DMS53 (cell line): ENCODE measurements at regions not wholly inside any gene's neighbourhood (a gene's known extent, or its start where the extent isn't known, plus 50 kb on each side); places are given as distances from the start of the nearest gene placed in this dataset.
"Not testable (repeated sequence)": the region's sequence is repeated elsewhere in the genome, so short reads cannot be mapped to it uniquely, and the experiment has no call there.

Experiments used
- DNase-seq: peaks from one replicate; lab custom pipeline; 2025; lab: John Stamatoyannopoulos, UW

GRCh38 chr21:16116798-16117197 is 387.0 kb downstream of the USP25 start:
- no peak for DNase-seq

DNA sequence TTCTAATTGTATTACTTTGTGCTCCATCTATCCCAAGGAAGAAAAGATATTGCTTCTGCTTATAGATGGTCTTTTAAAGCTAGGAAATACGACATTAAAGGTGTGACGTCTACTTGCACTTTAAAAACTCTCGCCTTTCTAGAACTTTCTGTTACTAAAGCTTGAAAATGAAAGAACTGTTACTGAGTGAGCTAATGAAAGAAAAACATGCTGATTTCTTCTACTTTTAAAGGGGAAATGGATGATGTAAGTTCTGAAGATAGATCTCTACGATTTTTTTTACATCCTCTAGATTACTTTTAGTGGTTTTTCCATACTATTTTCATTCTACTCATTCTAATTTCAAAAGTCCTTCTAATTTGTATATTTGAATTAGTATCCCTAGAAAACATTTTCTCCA is 387.5 kb downstream of the USP25 start:
- no peak for DNase-seq

DNA sequence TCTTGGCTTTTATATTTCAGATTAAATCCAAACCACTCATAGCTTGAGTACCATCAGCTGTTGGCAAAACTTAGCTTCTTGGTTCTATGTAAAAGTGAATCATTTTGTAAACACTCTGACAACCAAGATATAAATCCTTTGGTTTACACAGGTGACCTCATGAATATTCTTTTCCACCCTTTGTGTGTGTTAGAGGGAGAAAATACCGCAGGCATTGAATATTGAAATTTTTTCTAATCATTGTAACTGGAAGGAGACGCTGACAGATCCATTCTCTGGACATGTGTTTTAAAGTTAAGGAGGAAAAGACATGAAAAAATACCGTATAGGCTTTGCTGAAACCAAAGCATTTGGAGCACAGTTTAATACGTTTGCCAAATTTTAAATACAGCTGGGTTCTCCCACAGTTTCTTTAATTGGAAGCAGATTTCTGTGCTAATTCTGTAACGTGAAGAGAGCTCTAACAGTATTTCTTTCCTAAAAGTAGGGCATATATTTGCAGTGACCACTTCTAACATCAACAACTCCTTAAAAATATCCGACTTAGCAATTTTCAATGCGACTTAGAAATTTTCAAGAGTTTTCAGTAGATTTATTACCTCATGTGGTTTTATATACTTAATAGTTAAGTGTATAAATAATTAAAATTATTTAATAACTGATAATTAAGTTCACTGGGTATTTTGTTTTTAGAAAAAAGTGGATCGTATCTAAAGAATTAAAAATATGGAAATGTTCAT is 388.2 kb downstream of the USP25 start:
- DNase-seq, result peak; percentile 76

GRCh38 chr21:16124378-16125138 is 394.8 kb downstream of the USP25 start:
- no peak for DNase-seq

DNA sequence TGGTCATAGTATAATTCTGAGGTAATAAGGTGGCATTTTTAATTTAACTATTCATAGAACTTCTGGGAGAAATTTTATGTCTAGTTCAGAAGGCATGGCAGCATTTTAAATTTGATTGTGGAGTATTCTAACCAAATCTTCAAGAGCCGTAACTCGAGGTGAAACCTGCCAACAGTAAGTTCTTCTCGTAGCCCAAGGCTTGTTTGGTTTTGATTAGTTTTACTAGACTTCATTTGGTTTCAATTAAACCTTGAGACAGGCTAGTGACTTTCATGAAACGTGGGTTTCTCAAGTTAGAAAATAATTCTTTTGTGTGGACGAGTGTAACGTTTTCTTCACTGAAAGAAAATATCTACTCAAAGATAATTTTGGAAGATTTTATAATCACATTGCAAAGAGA is 395.5 kb downstream of the USP25 start:
- DNase-seq, result no peak

GRCh38 chr21:16132453-16132852 is 402.7 kb downstream of the USP25 start:
- not testable (repeated sequence) for DNase-seq

DNA sequence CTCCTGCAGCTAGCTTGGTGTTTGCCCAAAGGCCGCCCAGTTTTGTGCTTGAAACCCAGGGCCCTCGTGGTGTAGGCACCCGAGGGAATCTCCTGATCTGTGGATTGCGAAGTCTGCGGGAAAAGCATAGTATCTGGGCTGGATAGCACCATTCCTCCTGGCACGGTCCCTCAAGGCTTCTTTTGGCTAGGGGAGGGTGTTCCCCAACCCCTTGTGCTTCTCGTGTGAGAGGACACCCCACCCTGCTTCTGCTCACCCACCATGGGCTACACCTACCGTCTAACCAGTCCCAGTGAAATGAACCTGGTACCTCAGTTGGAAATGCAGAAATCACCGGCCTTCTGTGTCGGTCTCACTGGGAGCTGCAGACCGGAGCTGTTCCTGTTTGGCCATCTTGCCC is 403.5 kb downstream of the USP25 start:
- no peak for DNase-seq

DNA sequence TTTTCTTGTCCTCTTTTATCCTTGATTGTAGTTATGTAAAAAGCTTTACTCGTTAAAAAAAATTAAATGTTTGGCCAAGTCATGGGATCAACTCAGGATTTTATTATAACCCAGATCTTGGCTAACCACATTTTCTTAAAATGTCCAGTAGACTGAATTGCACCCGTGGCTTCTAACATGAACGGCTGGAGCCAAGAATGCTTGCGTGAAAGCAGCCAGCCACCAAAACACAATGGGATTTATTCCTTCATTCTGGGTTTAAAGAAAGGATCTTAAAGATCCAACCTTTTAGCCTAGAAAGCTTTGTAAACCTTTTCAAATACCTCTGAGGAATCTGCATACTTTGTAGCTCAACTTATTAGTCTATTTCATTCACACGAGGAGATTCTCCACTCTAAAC is 404.4 kb downstream of the USP25 start:
- DNase-seq, result no peak

DNA sequence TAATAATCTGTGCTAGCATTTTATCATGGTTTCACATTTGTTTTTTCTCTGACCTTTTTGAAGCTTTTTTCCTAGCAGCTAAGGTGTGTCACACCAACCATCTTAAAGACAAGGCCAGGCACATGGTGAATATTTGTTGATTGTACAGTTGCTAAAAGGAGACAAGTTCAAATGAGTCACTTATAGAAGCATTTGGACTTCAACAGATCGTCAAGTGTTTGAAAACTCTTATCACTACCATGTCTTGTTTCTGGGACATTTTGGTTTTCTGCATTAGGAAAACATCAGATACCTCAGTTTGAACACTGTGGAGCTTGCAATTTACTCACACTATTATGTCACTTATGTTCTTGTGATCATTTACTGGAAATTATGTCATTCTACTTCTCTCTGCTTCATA is 407.3 kb downstream of the USP25 start:
- no peak for DNase-seq

DNA sequence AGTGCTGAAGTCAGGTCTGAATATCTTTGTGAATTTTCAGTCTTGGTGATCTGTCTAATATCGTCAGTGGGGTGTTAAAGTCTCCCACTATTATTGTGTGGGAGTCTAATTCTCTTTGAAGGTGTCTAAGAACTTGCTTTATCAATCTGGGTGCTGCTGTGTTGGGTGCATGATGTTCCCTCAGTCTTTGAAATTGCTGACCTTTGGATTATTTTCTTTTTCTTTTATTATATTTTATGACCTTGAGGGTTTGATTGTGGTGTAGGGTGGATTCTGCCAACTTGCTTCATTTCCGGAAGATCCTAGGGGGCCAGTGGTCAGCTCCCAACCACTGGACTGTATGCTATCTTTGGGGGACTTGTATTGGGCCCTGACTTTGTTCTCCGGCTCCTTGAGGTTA is 415.3 kb downstream of the USP25 start:
- DNase-seq, result no peak

- DNase-seq, result no peak
Measured at GRCh38 chr21:16145479-16145878, 415.7 kb downstream of the USP25 start.

- no peak for DNase-seq
Measured at GRCh38 chr21:16154321-16154720, 424.5 kb downstream of the USP25 start.

DNA sequence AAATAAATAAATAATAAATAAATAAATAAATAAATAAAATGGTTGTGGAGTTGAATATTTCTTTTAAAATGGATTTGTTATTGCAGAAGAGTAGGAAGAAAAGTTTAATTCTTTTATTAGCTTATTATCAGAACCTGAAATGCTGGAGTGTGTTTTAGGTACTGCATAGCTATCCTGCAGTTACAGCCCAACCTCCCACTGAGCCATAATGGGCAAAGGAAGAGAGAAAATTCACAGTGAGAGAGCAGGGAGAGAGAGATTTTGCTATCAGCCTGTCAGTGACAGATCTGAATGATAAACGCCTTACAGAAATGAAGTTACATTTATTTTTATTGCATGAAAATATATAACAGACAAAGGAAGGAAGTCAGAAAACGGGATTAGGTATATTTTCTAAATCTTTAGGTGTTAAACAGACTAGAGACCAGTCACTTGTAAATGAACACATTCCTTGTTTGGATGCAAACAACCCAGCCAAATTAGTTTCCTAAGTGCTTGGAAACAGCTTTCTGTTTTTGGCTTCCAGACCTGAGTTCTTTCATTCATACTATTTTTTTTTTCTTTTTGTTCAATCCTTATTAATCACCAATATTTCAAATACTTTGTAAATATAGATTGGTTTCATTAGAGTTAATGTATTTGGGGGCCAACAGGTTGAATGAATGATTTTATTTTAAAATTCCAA is 425.3 kb downstream of the USP25 start:
- no peak for DNase-seq

- no peak for DNase-seq
Measured at GRCh38 chr21:16156841-16157489, 427.2 kb downstream of the USP25 start.

DNA sequence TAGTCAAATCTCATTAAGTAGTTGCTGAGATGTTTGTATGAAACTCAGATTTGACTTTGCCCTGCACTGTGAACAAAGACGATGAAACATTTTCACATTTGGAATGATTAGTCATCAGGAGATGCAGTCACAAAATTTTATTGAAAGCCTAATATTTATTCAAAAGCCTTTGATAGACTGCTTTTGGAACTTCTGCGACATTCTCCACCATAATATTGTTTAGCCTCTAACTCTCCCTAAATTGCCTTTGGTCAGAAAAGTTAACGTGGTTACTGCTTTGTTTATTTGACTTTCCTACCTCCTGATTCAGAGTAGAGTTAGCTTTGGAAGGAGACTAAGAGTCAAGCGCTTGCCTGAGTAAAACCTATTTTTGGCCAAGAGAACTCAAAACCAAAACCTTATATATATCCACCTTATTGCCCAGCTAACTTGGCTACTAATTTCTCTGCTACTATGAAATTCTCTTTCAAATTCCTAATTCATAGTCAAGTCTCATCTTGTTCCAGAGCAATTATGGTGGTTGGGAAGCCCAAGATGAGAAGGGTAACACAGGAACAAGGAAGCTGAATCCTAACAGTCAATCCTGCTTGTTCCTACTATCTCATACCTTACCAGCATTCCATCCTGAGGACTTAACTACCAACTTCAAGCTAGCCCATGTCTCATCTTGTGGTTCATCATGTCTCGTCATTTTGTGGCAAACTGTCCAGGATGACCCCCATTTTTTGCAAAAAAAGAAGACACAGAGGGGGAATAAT is 429.6 kb downstream of the USP25 start:
- DNase-seq, result no peak

GRCh38 chr21:16159971-16160350 is 430.2 kb downstream of the USP25 start:
- DNase-seq, result no peak

DNA sequence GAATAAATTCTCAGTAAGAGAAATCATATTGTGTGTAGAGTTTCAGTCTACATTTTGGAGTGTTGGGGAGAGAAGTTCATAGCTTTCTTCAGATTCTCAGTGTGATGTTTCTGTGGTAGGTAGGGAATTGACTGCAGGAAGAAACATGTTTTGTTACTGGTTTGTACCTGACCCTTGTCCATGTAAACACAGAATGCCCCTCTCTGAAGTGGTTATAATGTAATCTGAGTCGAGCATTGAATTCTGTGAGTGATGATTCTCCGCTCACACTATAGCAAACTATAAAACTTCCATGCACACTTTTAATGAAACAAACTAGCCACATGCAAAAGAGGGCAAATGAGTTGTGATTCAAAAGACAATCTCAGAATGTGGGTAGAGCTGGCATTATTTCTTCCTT is 433.2 kb downstream of the USP25 start:
- peak; percentile 73 for DNase-seq

DNA sequence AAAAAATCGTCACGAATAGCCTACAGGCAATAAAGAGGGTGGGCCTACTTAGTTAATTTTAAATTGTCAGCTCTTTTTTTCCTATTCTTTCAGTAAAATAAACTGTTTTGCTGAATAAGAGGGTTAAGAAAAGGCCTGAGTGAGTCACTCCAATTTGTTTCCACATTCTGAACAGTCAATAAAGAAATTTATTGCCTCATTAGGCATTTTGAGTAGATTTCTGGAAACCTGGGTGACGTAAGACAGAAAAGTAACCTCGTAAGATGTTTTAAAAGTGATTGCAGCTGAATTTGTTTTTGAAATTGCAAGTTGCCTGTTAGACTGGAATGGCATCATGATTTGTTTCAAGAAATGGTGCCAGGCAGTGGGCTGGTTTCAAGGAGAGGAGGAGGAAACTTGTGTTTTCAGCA is 439.3 kb downstream of the USP25 start:
- DNase-seq, result no peak

DNA sequence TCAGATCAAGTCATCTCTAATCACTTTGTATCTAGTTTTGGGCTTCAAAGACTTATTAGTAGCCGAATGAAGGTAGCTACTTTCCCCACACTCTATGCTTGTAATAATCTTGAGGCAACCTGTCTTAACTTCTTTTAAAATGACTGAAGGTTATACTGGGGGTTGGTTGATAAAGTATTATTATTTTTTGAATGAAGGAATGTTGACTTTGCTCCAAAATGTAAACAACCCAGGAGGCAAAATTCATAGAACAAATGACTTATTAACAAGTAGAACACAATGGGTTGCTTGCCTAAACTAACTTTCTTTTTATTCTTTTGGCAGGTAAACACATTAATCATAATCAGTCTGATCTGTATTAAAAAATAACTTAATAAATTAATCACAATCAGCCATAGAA is 440.0 kb downstream of the USP25 start:
- no peak for DNase-seq

GRCh38 chr21:16176570-16176969 is 446.8 kb downstream of the USP25 start:
- DNase-seq, result no peak

DNA sequence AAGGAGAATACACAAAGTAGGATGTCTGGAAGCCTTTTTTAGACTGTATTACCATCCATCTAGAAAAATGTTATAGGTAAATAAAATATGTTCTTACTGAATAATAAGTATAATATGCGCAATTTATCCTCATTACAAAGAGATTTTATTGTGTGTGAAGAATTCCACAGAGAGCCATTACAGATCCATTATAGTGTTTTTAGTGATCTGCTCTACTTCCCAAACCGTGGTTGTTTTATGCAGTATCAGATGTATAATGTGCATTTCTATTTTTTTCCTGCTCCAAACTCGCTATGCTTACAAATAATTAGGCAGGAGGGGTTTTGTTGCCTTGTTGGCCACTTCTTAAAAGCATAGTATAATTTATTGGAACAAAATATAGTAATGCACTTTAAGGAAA is 447.8 kb downstream of the USP25 start:
- no peak for DNase-seq

DNA sequence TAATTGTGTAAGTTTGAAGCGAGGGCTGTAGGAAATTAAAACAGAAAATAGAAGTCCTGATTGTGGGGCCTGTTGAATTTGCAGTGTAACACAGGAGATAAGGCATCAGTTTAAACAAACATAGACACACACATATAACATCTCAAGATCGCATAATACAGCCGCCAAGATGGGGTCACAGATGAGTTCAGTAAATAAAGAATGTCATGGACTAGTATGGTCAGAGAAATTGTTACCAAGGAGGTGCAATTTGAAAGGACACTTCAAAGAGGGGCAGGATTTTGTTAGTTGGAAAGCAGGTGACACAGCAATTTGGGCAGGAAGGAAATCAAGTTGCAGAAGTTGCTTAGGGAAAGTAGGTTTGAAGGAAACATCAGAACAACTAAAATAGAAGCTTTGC is 450.0 kb downstream of the USP25 start:
- DNase-seq, result peak; percentile 1
